ENCODE measurements at regions not wholly inside any gene's neighbourhood (a gene's known extent, or its start where the extent isn't known, plus 50 kb on each side); places are given as distances from the start of the nearest gene placed in this dataset.

- Histone ChIP-seq H3K9me2 (replicated peaks; ENCODE audit: control insufficient read depth, low read length) (no peaks in the 10 kb centered on the region), H3K4me2 (ENCODE audit: low read length) (no peak overlapping the region), H3K9me3 (ENCODE audit: control insufficient read depth, insufficient read depth, low read length) (peaks cover 6% of the 10 kb centered on the region; the same call in 1 of the 2 replicates), H3K36me3 (ENCODE audit: control insufficient read depth, low read length) (no peaks in the 10 kb centered on the region), H4K20me1 (ENCODE audit: control insufficient read depth, insufficient read depth, low read depth, low read length) (no peaks in the 10 kb centered on the region), H3K27ac (ENCODE audit: low read depth, low read length) (no peak overlapping the region), H3K79me2 (ENCODE audit: control insufficient read depth, low read length) (no peaks in the 10 kb centered on the region), H3K4me3 (ENCODE audit: low read length) (no peak overlapping the region), H3K4me1 (ENCODE audit: control insufficient read depth, low read length) (peaks cover 13% of the 10 kb centered on the region), H3K27me3 (ENCODE audit: control insufficient read depth, low read length) (no peaks in the 10 kb centered on the region), H3F3A (ENCODE audit: control insufficient read depth, insufficient read depth) (no peaks in the 10 kb centered on the region)
- TF ChIP-seq CTCF (IDR thresholded peaks at IDR 0.05; ENCODE audit: low read depth, low read length, poor library complexity, severe bottlenecking) (no peak), EZH2phosphoT487 (IDR thresholded peaks at IDR 0.05; ENCODE audit: borderline replicate concordance, low read length) (no peak)
Observed at GRCh38 chr7:159200421-159200820, 55.8 kb upstream of the VIPR2 start.

GRCh38 chr7:159198016-159198724 lies 53.5 kb upstream of the VIPR2 start:
- Histone ChIP-seq H3K4me3 (ENCODE audit: low read length) (no peak overlapping the region), H3K27me3 (ENCODE audit: control insufficient read depth, low read length) (no peaks in the 10 kb centered on the region), H3K9me3 (ENCODE audit: control insufficient read depth, insufficient read depth, low read length) (peaks cover 1% of the 10 kb centered on the region; the same call in 1 of the 2 replicates), H3K27ac (ENCODE audit: low read depth, low read length) (no peak overlapping the region), H3K9me2 (replicated peaks; ENCODE audit: control insufficient read depth, low read length) (no peaks in the 10 kb centered on the region), H4K20me1 (ENCODE audit: control insufficient read depth, insufficient read depth, low read depth, low read length) (no peaks in the 10 kb centered on the region), H3F3A (ENCODE audit: control insufficient read depth, insufficient read depth) (no peaks in the 10 kb centered on the region), H3K4me1 (ENCODE audit: control insufficient read depth, low read length) (peaks cover 13% of the 10 kb centered on the region), H3K36me3 (ENCODE audit: control insufficient read depth, low read length) (no peaks in the 10 kb centered on the region), H3K79me2 (ENCODE audit: control insufficient read depth, low read length) (no peaks in the 10 kb centered on the region), H3K4me2 (ENCODE audit: low read length) (no peak overlapping the region)
- TF ChIP-seq CTCF (IDR thresholded peaks at IDR 0.05; ENCODE audit: low read depth, low read length, poor library complexity, severe bottlenecking) (no peak), EZH2phosphoT487 (IDR thresholded peaks at IDR 0.05; ENCODE audit: borderline replicate concordance, low read length) (no peak)

GRCh38 chr7:159197066-159197975 lies 52.7 kb upstream of the VIPR2 start:
- TF ChIP-seq CTCF (IDR thresholded peaks at IDR 0.05; ENCODE audit: low read depth, low read length, poor library complexity, severe bottlenecking) (no peak), EZH2phosphoT487 (IDR thresholded peaks at IDR 0.05; ENCODE audit: borderline replicate concordance, low read length) (no peak)
- no peak overlapping the region for H3K27ac ChIP-seq (ENCODE audit: low read depth, low read length)
- no peaks in the 10 kb centered on the region for H3F3A ChIP-seq (ENCODE audit: control insufficient read depth, insufficient read depth)
- H3K9me2 ChIP-seq (replicated peaks; ENCODE audit: control insufficient read depth, low read length) = no peaks in the 10 kb centered on the region
- peaks cover 13% of the 10 kb centered on the region for H3K4me1 ChIP-seq (ENCODE audit: control insufficient read depth, low read length)
- H3K27me3 ChIP-seq (ENCODE audit: control insufficient read depth, low read length) = no peaks in the 10 kb centered on the region
- no peaks in the 10 kb centered on the region for H3K36me3 ChIP-seq (ENCODE audit: control insufficient read depth, low read length)
- no peaks in the 10 kb centered on the region for H3K9me3 ChIP-seq (ENCODE audit: control insufficient read depth, insufficient read depth, low read length)
- H3K4me2 ChIP-seq (ENCODE audit: low read length) = peak overlapping the region; percentile 30; the same call in 1 of the 2 replicates
- H3K4me3 ChIP-seq (ENCODE audit: low read length) = no peak overlapping the region
- H3K79me2 ChIP-seq (ENCODE audit: control insufficient read depth, low read length) = no peaks in the 10 kb centered on the region
- H4K20me1 ChIP-seq (ENCODE audit: control insufficient read depth, insufficient read depth, low read depth, low read length) = no peaks in the 10 kb centered on the region

Data from DOHH2 (cell line).